Prostate gland (tissue), 2 donors: ENCODE measurements at regions not wholly inside any gene's neighbourhood (a gene's known extent, or its start where the extent isn't known, plus 50 kb on each side); places are given as distances from the start of the nearest gene placed in this dataset.

Experiments used
- DNase-seq: peaks from one replicate; pipeline ENCODE4 v3.0.0-alpha.2; 2019; ENCODE audit warnings: low spot score
- H3K27ac ChIP-seq, 2 donors: fragments of 200-600 bp; sonication (generic); 2 replicates each; pipeline ENCODE4 v1.5.1; 2017 to 2019
- H3K27me3 ChIP-seq: fragments of 200-600 bp; sonication (generic); replicated peaks from 2 replicates; pipeline ENCODE4 v1.5.1; 2019; ENCODE audit not compliant: insufficient read depth
- H3K36me3 ChIP-seq, 2 donors: fragments of 200-600 bp; sonication (generic); 1 replicate in 1 of 2; 2 replicates in 1 of 2; pipeline versions ENCODE4 v1.5.1 to v1.8.1; 2017 to 2019
- H3K4me1 ChIP-seq: fragments of 200-600 bp; sonication (generic); replicated peaks from 2 replicates; pipeline ENCODE4 v1.5.1; 2019
- H3K4me3 ChIP-seq, 2 donors: fragments of 200-600 bp; sonication (generic); 2 replicates each; pipeline ENCODE4 v1.5.1; 2017 to 2019
- H3K9me3 ChIP-seq: fragments of 200-600 bp; sonication (generic); 2 replicates; pipeline ENCODE4 v1.5.1; 2017
- POLR2A ChIP-seq: fragments of 450-650 bp; IDR thresholded peaks from one replicate; pipeline ENCODE4 v1.6.1; 2016; ENCODE audit warnings: antibody characterized with exemption, mild to moderate bottlenecking
- POLR2AphosphoS5 ChIP-seq: sonication (generic); formaldehyde crosslinking; IDR thresholded peaks from one replicate; pipeline ENCODE4 v1.6.1; 2017; ENCODE audit warnings: antibody characterized with exemption
- WGBS: methylation state at CpG from one replicate; pipeline ENCODE4 v1.1.5; 2018; 5-methylcytosine and 5-hydroxymethylcytosine counted together
- intact Hi-C: fragments of 100-400 bp; cut with DNase I; formaldehyde crosslinking; loops from one replicate; pipeline ENCODE4 v1.14.2; 2022
- TF ChIP-seq, protein P1 (sequence below), 4 experiments: fragments of 200-600 bp in 2 of 4; fragments of 450-650 bp in 2 of 4; sonication (generic) in 2 of 4; IDR thresholded peaks; 1 replicate in 3 of 4; 2 replicates in 1 of 4; pipeline ENCODE4 v1.5.1; 2016 to 2019; ENCODE audit warnings: antibody characterized with exemption in 4 of 4, mild to moderate bottlenecking in 2 of 4, moderate library complexity in 2 of 4

DNA sequence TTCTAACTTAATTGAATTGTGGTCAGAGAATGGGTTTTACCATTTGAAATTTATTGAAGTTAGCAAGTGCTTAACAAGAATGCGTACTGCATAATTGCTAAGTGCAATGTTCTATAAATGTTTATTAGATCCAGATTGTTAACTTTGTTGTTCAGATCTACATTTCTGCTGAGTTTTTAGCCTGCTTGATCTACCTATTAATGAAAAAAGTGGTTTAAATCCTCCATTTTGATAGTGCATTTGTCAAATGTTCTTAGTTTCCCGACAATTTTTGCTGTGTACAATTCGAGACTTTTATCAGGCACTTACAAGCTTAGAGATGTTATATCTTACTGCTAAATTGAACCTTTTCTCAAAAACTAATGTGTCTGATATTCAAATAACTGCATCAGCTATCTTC lies 156.4 kb upstream of the ADCY1 start:
- DNase-seq = no peak
- WGBS = 58% methylated on average over 3 of the region's 3 CpGs
- H3K27ac ChIP-seq = no peak overlapping the region
- H3K36me3 ChIP-seq = no peaks in the 10 kb centered on the region
- intact Hi-C loops = no loop called here
- no peak overlapping the region for H3K4me3 ChIP-seq
- H3K4me1 ChIP-seq = no peaks in the 10 kb centered on the region
- H3K27me3 ChIP-seq = no peaks in the 10 kb centered on the region
- TF ChIP-seq, protein P1, sequence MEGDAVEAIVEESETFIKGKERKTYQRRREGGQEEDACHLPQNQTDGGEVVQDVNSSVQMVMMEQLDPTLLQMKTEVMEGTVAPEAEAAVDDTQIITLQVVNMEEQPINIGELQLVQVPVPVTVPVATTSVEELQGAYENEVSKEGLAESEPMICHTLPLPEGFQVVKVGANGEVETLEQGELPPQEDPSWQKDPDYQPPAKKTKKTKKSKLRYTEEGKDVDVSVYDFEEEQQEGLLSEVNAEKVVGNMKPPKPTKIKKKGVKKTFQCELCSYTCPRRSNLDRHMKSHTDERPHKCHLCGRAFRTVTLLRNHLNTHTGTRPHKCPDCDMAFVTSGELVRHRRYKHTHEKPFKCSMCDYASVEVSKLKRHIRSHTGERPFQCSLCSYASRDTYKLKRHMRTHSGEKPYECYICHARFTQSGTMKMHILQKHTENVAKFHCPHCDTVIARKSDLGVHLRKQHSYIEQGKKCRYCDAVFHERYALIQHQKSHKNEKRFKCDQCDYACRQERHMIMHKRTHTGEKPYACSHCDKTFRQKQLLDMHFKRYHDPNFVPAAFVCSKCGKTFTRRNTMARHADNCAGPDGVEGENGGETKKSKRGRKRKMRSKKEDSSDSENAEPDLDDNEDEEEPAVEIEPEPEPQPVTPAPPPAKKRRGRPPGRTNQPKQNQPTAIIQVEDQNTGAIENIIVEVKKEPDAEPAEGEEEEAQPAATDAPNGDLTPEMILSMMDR (IDR thresholded peaks at IDR 0.05) = no peak
- TF ChIP-seq POLR2A (no peak), POLR2AphosphoS5 (no peak)
- H3K9me3 ChIP-seq = no peaks in the 10 kb centered on the region

- Histone ChIP-seq H3K9me3 (no peaks in the 10 kb centered on the region), H3K27ac (no peak overlapping the region), H3K4me3 (no peak overlapping the region), H3K36me3 (no peaks in the 10 kb centered on the region), H3K4me1 (no peaks in the 10 kb centered on the region), H3K27me3 (no peaks in the 10 kb centered on the region)
- TF ChIP-seq, protein P1 (IDR thresholded peaks at IDR 0.05) = no peak
- TF ChIP-seq POLR2A = no peak
- TF ChIP-seq POLR2AphosphoS5 = no peak
- DNase-seq = no peak
- 36% methylated on average over 3 of the region's 3 CpGs for WGBS
- intact Hi-C loops = no loop called here
Observed at GRCh38 chr7:45420843-45421495, 153.2 kb upstream of the ADCY1 start.

- 89% methylated on average over 1 of the region's 1 CpG for WGBS
- no peaks in the 10 kb centered on the region for H3K27me3 ChIP-seq
- no peaks in the 10 kb centered on the region for H3K4me1 ChIP-seq
Observed at GRCh38 chr7:45421806-45422205, 152.4 kb upstream of the ADCY1 start.

DNA sequence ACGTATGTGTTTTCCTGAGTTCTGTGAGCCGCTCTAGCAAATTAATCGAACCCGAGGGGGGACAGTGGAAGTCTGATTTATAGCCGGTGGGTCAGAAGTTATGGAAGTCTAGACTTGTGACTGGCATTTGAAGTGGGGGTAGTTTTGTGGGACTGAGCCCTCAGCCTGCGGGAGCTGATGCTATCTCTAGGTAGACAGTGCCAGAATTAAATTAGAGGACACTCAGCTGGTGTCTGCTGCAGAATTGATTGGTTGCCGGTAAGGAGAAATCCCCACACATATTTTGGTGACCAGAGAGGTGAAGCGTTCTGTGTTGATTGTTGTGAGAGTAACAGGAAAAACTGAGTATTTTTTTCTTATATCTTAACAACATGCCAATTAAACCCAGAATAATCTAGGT lies 143.8 kb upstream of the ADCY1 start:
- TF ChIP-seq POLR2A (no peak), POLR2AphosphoS5 (no peak)
- TF ChIP-seq, protein P1 (IDR thresholded peaks at IDR 0.05) = no peak
- Histone ChIP-seq H3K9me3 (no peaks in the 10 kb centered on the region), H3K27me3 (no peaks in the 10 kb centered on the region), H3K27ac (no peak overlapping the region), H3K4me1 (no peaks in the 10 kb centered on the region), H3K4me3 (no peak overlapping the region), H3K36me3 (no peaks in the 10 kb centered on the region)
- WGBS = 61% methylated on average over 8 of the region's 8 CpGs
- intact Hi-C loops = no loop called here
- no peak for DNase-seq

More at GRCh38 chr7:45421806-45422205, 152.4 kb upstream of the ADCY1 start:
- no peak for DNase-seq
- no peaks in the 10 kb centered on the region for H3K9me3 ChIP-seq
- H3K4me3 ChIP-seq = no peak overlapping the region
- no peaks in the 10 kb centered on the region for H3K36me3 ChIP-seq
- H3K27ac ChIP-seq = no peak overlapping the region
- TF ChIP-seq, protein P1 (IDR thresholded peaks at IDR 0.05) = no peak
- intact Hi-C loops = no loop called here

DNA sequence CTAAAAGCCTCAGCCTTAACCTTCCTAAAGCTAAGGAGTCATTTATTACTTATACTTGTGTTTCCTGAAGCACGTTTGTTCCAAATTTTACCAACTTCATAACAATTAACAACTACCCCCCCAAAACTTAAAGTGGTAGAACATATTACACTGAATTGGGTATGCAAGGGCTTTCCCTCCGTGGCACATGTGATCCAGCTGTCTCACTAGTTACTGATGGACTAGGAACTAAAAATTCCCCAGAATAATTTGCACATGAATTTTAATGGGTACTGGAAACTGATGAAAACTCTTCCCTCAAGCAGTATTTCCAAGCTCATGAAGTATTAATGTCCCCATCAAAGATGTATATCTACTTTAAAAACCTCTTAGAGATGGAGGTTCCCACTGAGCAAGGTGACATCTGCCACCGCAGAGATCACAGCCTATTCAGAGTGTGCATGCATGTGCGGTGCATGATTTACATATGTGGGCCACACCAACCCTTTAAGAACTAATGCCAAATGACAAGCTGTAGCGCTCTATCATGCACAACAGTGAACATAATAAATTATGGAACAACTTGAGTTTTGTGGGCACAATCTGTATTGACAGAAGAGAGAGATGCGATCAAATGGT lies 139.9 kb upstream of the ADCY1 start:
- Histone ChIP-seq H3K27ac (no peak overlapping the region), H3K9me3 (no peaks in the 10 kb centered on the region), H3K27me3 (no peaks in the 10 kb centered on the region), H3K36me3 (no peaks in the 10 kb centered on the region), H3K4me3 (no peak overlapping the region), H3K4me1 (no peaks in the 10 kb centered on the region)
- WGBS = 70% methylated on average over 6 of the region's 6 CpGs
- TF ChIP-seq, protein P1 (IDR thresholded peaks at IDR 0.05) = no peak
- DNase-seq = no peak
- intact Hi-C loops = no loop called here
